RWPE1 (cell line): ENCODE measurements at regions not wholly inside any gene's neighbourhood (a gene's known extent, or its start where the extent isn't known, plus 50 kb on each side); places are given as distances from the start of the nearest gene placed in this dataset.

Source experiments
- CTCF ChIA-PET: fragments of 350-600 bp; sonication (Branson Sonifier 250); formaldehyde crosslinking; extraction: SDS; loops from one replicate; lab custom pipeline; 2021; lab: Yijun Ruan, JAX
- POLR2A ChIA-PET: fragments of 400-600 bp; formaldehyde crosslinking; extraction: SDS; loops from one replicate; lab custom pipeline; 2020; ENCODE audit warnings: antibody characterized with exemption; ENCODE audit not compliant: low non-redundant PET; lab: Yijun Ruan, JAX
- DNase-seq: peaks from one replicate; pipeline ENCODE4 v3.0.0; 2012; ENCODE audit warnings: low spot score
- H3K27ac ChIP-seq: fragments of 450-650 bp; 2 replicates; pipeline ENCODE4 v1.5.1; 2017
- TF ChIP-seq, protein P1 (sequence below): fragments of 450-650 bp; conservative IDR thresholded peaks from 2 replicates; pipeline ENCODE4 v1.5.1; 2017; ENCODE audit warnings: low read depth, mild to moderate bottlenecking

DNA sequence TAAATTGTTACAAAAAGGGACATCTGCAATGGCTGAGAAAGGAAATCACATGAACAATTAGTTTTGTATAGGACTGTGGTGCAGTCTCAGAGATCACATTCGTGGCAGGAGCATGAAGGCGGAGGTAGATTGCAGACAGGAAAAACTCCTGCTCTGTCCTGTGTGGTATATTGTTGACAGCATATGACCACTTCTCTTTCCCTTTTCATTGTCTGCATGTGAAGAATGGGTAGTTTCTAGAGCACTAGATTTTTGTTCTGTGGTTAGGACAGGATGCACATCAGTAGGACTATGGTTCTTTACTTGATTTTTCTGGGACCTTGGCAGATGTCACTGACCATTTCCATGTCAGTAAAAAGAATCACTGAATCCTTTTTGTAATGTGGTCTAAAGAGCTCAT, 625.9 kb upstream of the PKN2 start:
- no peak for DNase-seq
- no peak overlapping the region for H3K27ac ChIP-seq
- CTCF ChIA-PET: interaction anchor here (0.6 kb wide), 1 partner anchor 489 kb away, joined by 3 read pairs; no protein-coding TSS in a partner anchor
- TF ChIP-seq, protein P1, sequence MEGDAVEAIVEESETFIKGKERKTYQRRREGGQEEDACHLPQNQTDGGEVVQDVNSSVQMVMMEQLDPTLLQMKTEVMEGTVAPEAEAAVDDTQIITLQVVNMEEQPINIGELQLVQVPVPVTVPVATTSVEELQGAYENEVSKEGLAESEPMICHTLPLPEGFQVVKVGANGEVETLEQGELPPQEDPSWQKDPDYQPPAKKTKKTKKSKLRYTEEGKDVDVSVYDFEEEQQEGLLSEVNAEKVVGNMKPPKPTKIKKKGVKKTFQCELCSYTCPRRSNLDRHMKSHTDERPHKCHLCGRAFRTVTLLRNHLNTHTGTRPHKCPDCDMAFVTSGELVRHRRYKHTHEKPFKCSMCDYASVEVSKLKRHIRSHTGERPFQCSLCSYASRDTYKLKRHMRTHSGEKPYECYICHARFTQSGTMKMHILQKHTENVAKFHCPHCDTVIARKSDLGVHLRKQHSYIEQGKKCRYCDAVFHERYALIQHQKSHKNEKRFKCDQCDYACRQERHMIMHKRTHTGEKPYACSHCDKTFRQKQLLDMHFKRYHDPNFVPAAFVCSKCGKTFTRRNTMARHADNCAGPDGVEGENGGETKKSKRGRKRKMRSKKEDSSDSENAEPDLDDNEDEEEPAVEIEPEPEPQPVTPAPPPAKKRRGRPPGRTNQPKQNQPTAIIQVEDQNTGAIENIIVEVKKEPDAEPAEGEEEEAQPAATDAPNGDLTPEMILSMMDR: no peak
- POLR2A ChIA-PET: no interaction called here

DNA sequence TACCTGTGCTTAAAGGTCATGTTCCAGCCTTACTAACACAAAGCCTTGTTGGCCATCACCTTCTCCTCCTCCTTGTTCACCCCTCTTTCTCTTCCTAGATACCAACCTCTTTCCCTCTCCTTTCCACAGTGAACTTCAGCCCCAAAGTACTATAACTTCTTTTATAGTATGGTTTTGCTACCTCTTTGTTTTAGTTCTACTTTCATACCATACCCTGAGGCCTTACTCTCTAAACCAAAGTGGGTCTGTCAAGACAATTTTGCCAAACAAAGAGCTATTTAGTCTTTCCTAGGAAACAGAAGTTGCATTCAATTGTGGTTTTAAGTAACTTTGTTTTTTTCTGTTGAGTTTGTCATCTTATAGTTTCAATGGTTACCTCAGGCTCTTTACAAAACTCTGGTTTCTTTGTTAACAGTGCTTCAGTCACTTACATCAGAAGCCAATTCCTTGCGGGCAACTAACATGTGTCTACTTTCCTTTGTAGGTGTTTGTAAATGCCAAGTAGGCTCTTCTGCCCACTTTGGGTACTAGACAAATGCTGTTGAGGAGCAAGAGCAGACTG, 623.9 kb upstream of the PKN2 start:
- POLR2A ChIA-PET: no interaction called here
- no peak for DNase-seq
- CTCF ChIA-PET: no interaction called here
- H3K27ac ChIP-seq: no peak overlapping the region
- TF ChIP-seq, protein P1: no peak

DNA sequence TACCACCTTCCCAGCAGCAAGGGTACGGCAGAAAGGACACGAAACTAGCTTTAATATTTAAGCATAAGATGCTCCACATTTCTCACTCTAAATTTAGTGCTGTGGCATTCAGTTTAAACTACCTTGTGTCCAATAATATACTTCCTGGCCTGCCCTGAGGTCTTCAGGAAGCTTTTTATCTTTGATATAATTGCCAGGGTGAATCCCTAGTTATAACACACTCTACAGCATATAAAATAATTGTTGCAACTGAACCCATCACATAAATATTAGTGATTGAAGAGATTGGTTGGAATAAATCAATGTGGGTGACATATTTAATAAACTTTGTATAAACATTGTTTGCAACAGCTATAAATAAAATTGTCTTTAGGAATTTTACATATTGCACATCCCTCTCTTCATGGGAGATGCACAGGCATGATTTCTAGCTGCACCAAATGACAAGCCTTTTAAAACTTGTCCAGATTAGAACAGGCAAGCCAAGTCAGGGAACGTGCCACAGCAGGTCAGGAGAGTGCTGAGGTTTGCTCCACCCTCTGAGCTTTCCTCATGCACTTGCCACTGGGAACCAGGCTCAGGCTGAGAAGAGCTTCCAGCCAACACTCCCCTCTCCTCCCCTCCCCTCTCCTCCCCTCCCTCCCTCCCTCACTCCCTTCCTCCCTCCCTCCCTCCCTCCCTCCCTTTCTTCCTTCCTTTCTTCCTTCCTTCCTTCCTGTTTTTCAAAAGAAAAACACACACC, 623.2 kb upstream of the PKN2 start:
- CTCF ChIA-PET: interaction anchor here (0.8 kb wide), 1 partner anchor 16 kb away, joined by 3 read pairs; no protein-coding TSS in a partner anchor
- peak overlapping the region; percentile 63 for H3K27ac ChIP-seq
- peak; percentile 69 for DNase-seq
- POLR2A ChIA-PET: no interaction called here
- TF ChIP-seq, protein P1: no peak

DNA sequence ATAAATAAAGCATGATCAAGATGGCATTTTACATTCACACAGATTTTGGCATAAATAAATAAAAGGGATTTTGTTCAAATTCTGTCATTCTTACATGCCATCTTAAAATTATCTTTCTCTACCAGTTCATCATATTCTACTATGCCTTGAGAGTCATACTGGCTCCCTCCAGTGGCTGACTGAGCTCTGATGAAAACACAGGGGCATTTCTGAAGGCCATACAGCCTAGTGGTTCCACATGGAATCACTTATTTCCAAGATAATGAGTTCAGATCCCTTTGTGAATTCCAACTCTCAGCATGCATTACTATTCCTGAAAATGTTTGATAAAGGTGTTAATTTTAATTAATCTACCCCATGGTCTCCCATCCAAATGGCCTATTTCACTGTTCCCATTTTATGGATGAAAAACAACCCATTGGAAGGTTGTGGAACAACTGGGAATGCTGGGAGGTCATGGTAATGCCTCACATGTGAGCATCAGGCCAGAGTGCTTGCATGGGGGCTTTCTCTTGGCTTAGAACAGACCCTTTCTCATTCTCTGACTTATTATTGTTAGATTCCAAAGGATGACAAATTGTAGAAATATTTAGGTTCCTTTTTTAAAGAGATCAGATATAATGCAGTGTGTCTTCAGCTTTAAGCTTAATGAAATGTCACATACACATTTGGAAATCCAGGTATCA, 622.4 kb upstream of the PKN2 start:
- DNase-seq: peak; percentile 53
- H3K27ac ChIP-seq: peak overlapping the region; percentile 63
- ChIA-PET CTCF (interaction anchor here (0.6 to 0.8 kb wide), 2 partner anchors 15 to 566 kb away, joined by 3 read pairs; no protein-coding TSS in a partner anchor), POLR2A (no interaction called here)
- TF ChIP-seq, protein P1: peak; percentile 42

DNA sequence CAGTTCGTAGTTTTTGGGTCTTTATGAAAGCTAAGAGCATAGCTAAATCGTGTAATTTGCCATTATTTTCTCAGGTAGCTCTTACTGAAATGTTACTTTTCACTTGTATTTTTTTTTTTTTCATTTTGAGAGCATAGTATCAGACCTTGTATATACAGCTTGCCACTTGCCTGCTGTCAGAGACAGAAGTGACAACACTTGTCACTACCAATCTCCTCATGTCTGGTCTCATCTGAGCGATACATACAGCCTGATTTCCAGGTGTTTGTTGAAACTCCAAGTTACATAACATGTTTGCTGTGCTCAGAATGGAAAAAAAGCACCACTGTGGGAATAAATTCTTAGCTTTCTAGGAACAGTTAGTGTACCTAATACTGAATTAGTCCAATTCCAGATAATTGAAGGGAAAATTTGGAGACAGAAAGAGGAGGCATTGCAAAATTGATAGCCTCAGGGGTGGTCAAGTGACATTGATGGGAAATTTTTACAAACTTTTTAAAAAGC, 621.4 kb upstream of the PKN2 start:
- POLR2A ChIA-PET: interaction anchor here (0.6 kb wide), 1 partner anchor 12 kb away, joined by 3 read pairs; no protein-coding TSS in a partner anchor
- H3K27ac ChIP-seq: no peak overlapping the region
- no peak for DNase-seq
- TF ChIP-seq, protein P1: no peak
- CTCF ChIA-PET: interaction anchor here (0.6 to 0.7 kb wide), 2 partner anchors 431 to 1509 kb away, joined by 3 to 4 read pairs; no protein-coding TSS in a partner anchor

DNA sequence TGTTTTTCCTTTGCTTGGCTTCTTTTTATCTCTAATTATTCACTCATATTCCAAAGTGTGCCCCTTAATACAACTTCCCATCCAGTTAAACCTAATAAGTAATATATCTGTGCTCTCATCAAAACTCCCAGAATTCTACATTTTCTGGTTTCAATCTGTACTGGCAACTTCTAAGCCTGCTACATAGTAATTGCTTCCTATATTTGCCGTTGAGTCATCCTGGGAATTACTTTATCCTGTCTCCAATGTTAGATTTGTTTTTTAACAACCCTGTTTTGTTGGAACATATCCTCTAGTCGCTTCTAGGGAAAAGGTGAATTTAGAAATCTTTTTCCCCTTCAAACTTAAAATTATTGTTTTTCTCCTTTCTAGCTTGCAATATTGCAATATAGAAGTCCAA, 620.5 kb upstream of the PKN2 start:
- H3K27ac ChIP-seq: no peak overlapping the region
- CTCF ChIA-PET: interaction anchor here (0.5 to 0.7 kb wide), 3 partner anchors 53 to 1508 kb away, joined by 3 to 5 read pairs (median 3); no protein-coding TSS in a partner anchor
- POLR2A ChIA-PET: no interaction called here
- TF ChIP-seq, protein P1: no peak
- no peak for DNase-seq
